H1 (cell line): ENCODE measurements at regions not wholly inside any gene's neighbourhood (a gene's known extent, or its start where the extent isn't known, plus 50 kb on each side); places are given as distances from the start of the nearest gene placed in this dataset.

Source experiments
- ATF3 ChIP-seq: IDR thresholded peaks from 2 replicates; pipeline ENCODE4 v1.6.1; 2011; ENCODE audit warnings: low read depth, mild to moderate bottlenecking, low read length; ENCODE audit not compliant: insufficient read depth
- BRCA1 ChIP-seq: IDR thresholded peaks from 2 replicates; pipeline ENCODE4 v1.6.1; 2012; ENCODE audit warnings: low read depth, low read length, improper control_type of control experiment
- GABPA ChIP-seq: IDR thresholded peaks from 2 replicates; pipeline ENCODE4 v1.6.1; 2011; ENCODE audit warnings: mild to moderate bottlenecking, low read length, moderate library complexity, borderline replicate concordance; ENCODE audit not compliant: insufficient read depth
- HDAC2 ChIP-seq, 2 experiments: fragments of 300-600 bp in 1 of 2; sonication (generic) in 1 of 2; IDR thresholded peaks; 2 replicates each; pipeline ENCODE4 v1.6.1; 2011 to 2012; ENCODE audit warnings: low read depth in 2 of 2, low read length in 2 of 2, mild to moderate bottlenecking in 2 of 2, moderate library complexity in 2 of 2, borderline replicate concordance in 1 of 2, inconsistent platforms in 1 of 2
- RXRA ChIP-seq: IDR thresholded peaks from 2 replicates; pipeline ENCODE4 v1.6.1; 2011; ENCODE audit warnings: low read depth, mild to moderate bottlenecking, low read length, moderate library complexity; ENCODE audit not compliant: insufficient read depth
- SUZ12 ChIP-seq: fragments of 200-600 bp; sonication (generic); IDR thresholded peaks from 2 replicates; pipeline ENCODE4 v1.6.1; 2012; ENCODE audit warnings: mild to moderate bottlenecking, inconsistent platforms, low read length, moderate library complexity, mixed read lengths

- TF ChIP-seq GABPA (no peak), RXRA (no peak), SUZ12 (no peak), BRCA1 (no peak), HDAC2 (IDR thresholded peaks at IDR 0.05; ENCODE audit: borderline replicate concordance in 1 of 2, low read depth in 2 of 2, low read length in 2 of 2) (no peak), ATF3 (no peak)
Observed at GRCh38 chr21:18601146-18601545, 197.6 kb upstream of the TMPRSS15 start (continued).
